GM19025 (cell line): ENCODE measurements at regions not wholly inside any gene's neighbourhood (a gene's known extent, or its start where the extent isn't known, plus 50 kb on each side); places are given as distances from the start of the nearest gene placed in this dataset.
"Not testable (repeated sequence)": the region's sequence is repeated elsewhere in the genome, so short reads cannot be mapped to it uniquely, and the experiment has no call there.

Source experiments
- ATAC-seq: cut with Tn5 transposase; IDR thresholded peaks from one replicate; pipeline ENCODE4 v1.9.1; 2021; ENCODE audit warnings: mild to moderate bottlenecking, low read depth, moderate library complexity; ENCODE audit not compliant: unreplicated experiment

- not testable (repeated sequence) for ATAC-seq
These were observed 316.7 kb downstream of the BCL2L11 start for GRCh38 chr2:111437288-111437990.

GRCh38 chr2:111438161-111438560 lies 317.4 kb downstream of the BCL2L11 start:
- ATAC-seq = not testable (repeated sequence)

GRCh38 chr2:111439237-111439636 lies 318.5 kb downstream of the BCL2L11 start:
- not testable (repeated sequence) for ATAC-seq

GRCh38 chr2:111441614-111442013 lies 320.9 kb downstream of the BCL2L11 start:
- not testable (repeated sequence) for ATAC-seq

- ATAC-seq = not testable (repeated sequence)
These were observed 322.2 kb downstream of the BCL2L11 start for GRCh38 chr2:111442767-111443454.

GRCh38 chr2:111444516-111444915 lies 323.8 kb downstream of the BCL2L11 start:
- ATAC-seq = not testable (repeated sequence)

- not testable (repeated sequence) for ATAC-seq
These were observed 324.6 kb downstream of the BCL2L11 start for GRCh38 chr2:111445191-111445929.

GRCh38 chr2:111445941-111446340 lies 325.2 kb downstream of the BCL2L11 start:
- not testable (repeated sequence) for ATAC-seq

- not testable (repeated sequence) for ATAC-seq
These were observed 326.8 kb downstream of the BCL2L11 start for GRCh38 chr2:111447482-111447881.

GRCh38 chr2:111448796-111449195 lies 328.1 kb downstream of the BCL2L11 start:
- not testable (repeated sequence) for ATAC-seq

GRCh38 chr2:111450526-111450925 lies 329.8 kb downstream of the BCL2L11 start:
- not testable (repeated sequence) for ATAC-seq

GRCh38 chr2:111451692-111452199 lies 331.0 kb downstream of the BCL2L11 start:
- not testable (repeated sequence) for ATAC-seq

- ATAC-seq = not testable (repeated sequence)
These were observed 331.5 kb downstream of the BCL2L11 start for GRCh38 chr2:111452208-111452607.

- not testable (repeated sequence) for ATAC-seq
These were observed 332.6 kb downstream of the BCL2L11 start for GRCh38 chr2:111453308-111453707.

GRCh38 chr2:111453816-111454215 lies 333.1 kb downstream of the BCL2L11 start:
- not testable (repeated sequence) for ATAC-seq

- ATAC-seq = not testable (repeated sequence)
These were observed 333.7 kb downstream of the BCL2L11 start for GRCh38 chr2:111454404-111454803.

- not testable (repeated sequence) for ATAC-seq
These were observed 334.6 kb downstream of the BCL2L11 start for GRCh38 chr2:111455016-111456015.

GRCh38 chr2:111457191-111457590 lies 336.5 kb downstream of the BCL2L11 start:
- not testable (repeated sequence) for ATAC-seq

GRCh38 chr2:111460901-111461300 lies 340.2 kb downstream of the BCL2L11 start:
- ATAC-seq = not testable (repeated sequence)
